BE2C (cell line): ENCODE measurements at regions not wholly inside any gene's neighbourhood (a gene's known extent, or its start where the extent isn't known, plus 50 kb on each side); places are given as distances from the start of the nearest gene placed in this dataset.
"Not testable (repeated sequence)": the region's sequence is repeated elsewhere in the genome, so short reads cannot be mapped to it uniquely, and the experiment has no call there.

Experiments
- DNase-seq: peaks from one replicate; pipeline ENCODE4 v3.0.0-alpha.2; 2020
- H3K27me3 ChIP-seq: fragments of 250-450 bp; sonication (Bioruptor Pico); 2 replicates; pipeline ENCODE4 v1.5.1; 2020; ENCODE audit warnings: mild to moderate bottlenecking
- H3K36me3 ChIP-seq: fragments of 250-450 bp; sonication (Bioruptor Pico); 2 replicates; pipeline ENCODE4 v1.5.1; 2020; ENCODE audit warnings: mild to moderate bottlenecking
- H3K4me1 ChIP-seq: fragments of 250-450 bp; sonication (Bioruptor Pico); 2 replicates; pipeline ENCODE4 v1.5.1; 2020
- H3K4me3 ChIP-seq: 2 replicates; pipeline ENCODE4 v1.5.1; 2011; ENCODE audit warnings: low read depth, low read length
- H3K9me3 ChIP-seq: fragments of 250-450 bp; sonication (Bioruptor Pico); 2 replicates; pipeline ENCODE4 v1.5.1; 2020
- TF ChIP-seq, protein P1 (sequence below): IDR thresholded peaks from 2 replicates; pipeline ENCODE4 v1.5.1; 2012; ENCODE audit warnings: mild to moderate bottlenecking, low read depth, low read length

DNA sequence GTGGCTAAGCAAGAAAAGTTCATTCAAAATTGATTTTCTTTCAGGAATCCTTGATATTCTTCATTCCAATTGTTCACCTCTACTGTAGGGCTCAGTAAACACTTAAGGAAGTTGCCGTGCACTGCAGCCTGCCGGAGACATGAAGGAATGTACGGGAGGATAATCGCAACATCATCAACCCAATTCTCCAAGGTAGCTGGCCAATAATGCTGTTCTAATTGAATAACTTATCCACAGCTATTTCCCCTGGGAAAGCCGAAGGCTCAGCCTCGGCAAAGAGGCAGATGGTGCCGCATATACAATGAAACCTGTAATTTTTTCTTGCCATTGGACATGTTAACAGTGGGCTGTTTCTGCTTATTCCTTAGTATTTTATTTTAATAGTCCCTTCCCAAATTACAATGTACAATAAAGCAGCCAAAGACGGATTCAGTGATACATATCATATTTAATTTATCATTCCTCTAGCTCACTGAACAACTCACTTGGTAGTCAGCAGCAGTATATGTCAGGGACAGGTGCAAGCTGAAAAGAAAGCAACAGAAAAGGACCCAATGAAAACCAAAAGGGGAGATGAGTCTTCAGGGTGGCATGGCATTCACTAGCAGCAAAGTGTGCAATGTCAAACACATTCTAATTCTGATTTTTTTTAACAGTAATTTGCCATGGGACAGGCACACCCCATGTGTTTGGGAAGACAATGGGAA, 420.5 kb upstream of the KLF12 start:
- no peaks in the 10 kb centered on the region for H3K36me3 ChIP-seq
- no peaks in the 10 kb centered on the region for H3K9me3 ChIP-seq
- peak; percentile 71 for DNase-seq
- H3K4me1 ChIP-seq = peaks cover 35% of the 10 kb centered on the region
- no peaks in the 10 kb centered on the region for H3K27me3 ChIP-seq
- peak overlapping the region; percentile 21 for H3K4me3 ChIP-seq
- TF ChIP-seq, protein P1, sequence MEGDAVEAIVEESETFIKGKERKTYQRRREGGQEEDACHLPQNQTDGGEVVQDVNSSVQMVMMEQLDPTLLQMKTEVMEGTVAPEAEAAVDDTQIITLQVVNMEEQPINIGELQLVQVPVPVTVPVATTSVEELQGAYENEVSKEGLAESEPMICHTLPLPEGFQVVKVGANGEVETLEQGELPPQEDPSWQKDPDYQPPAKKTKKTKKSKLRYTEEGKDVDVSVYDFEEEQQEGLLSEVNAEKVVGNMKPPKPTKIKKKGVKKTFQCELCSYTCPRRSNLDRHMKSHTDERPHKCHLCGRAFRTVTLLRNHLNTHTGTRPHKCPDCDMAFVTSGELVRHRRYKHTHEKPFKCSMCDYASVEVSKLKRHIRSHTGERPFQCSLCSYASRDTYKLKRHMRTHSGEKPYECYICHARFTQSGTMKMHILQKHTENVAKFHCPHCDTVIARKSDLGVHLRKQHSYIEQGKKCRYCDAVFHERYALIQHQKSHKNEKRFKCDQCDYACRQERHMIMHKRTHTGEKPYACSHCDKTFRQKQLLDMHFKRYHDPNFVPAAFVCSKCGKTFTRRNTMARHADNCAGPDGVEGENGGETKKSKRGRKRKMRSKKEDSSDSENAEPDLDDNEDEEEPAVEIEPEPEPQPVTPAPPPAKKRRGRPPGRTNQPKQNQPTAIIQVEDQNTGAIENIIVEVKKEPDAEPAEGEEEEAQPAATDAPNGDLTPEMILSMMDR = peak; percentile 47

DNA sequence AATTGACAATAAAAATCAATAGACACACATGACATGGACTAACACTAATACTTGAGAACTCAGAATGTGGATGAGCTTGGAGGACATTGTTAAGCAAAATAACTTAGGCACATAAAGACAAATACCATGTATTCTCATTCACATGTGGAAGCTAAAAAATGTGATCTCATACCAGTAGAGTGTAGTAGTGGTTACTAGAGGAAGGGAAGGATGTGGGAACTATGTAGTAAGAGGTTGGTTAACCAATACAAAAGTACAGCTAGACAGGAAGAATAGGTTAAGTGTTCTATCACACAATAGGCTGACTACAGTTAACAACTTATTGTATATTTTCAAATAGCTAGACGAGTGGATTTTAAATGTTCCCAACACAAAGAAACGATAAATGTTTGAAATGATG, 415.8 kb upstream of the KLF12 start:
- no peak for DNase-seq
- TF ChIP-seq, protein P1 = no peak
- H3K4me3 ChIP-seq = no peak overlapping the region
- no peaks in the 10 kb centered on the region for H3K9me3 ChIP-seq
- no peaks in the 10 kb centered on the region for H3K36me3 ChIP-seq
- H3K27me3 ChIP-seq = no peaks in the 10 kb centered on the region
- H3K4me1 ChIP-seq = peaks cover 17% of the 10 kb centered on the region

DNA sequence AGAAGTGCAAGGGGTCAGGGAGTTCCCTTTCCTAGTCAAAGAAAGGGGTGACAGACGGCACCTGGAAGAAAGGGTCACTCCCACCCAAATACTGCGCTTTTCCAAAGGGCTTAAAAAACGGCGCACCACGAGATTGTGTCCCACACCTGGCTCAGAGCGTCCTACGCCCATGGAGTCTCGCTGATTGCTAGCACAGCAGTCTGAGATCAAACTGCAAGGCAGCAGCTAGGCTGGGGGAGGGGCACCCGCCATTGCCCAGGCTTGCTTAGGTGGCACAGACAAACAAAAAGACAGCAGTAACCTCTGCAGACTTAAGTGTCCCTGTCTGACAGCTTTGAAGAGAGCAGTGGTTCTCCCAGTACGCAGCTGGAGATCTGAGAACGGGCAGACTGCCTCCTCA, 402.4 kb upstream of the KLF12 start:
- H3K9me3 ChIP-seq, H3K4me3 ChIP-seq, DNase-seq, H3K36me3 ChIP-seq, H3K4me1 ChIP-seq, H3K27me3 ChIP-seq: not testable (repeated sequence)

DNA sequence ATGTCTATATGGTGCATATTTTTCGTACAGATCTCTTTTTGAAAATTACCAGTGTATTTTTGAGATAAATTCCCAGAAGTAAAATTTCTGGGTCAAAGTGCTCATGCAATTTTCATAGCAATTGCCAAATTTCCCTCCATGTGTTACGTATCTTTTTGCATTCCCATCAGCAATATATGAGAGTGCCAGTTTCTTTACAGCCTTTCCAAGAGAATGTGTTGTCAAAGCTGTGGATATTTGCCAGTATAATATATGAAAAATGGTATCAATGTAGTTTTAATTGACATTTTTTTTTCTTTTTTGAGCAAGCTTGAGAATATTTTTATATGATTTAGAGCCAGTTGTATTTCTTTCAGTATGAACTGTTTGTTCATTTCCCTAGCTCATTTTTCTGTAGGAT, 399.0 kb upstream of the KLF12 start:
- Histone ChIP-seq H3K36me3 (no peaks in the 10 kb centered on the region), H3K4me1 (no peaks in the 10 kb centered on the region), H3K4me3 (no peak overlapping the region), H3K27me3 (no peaks in the 10 kb centered on the region), H3K9me3 (no peaks in the 10 kb centered on the region)
- TF ChIP-seq, protein P1 = no peak
- no peak for DNase-seq

DNA sequence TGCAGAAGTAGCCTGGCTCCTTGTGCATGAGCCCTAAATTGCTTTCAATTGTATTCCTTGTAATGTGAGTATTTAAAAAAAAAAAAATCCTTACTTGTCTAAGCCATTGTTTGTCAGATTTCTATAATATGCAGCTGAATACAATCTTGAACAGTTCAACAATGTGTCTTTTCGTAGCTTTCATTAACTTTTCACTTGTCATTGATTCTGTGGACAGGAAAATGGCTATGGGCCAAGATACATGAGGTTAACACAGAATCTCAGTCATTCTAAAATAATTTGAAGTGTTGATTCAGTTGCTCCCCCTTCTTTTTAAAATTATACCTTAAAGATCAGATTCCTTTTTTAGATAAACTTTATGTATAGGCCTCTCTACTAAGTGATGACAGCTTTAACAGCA, 395.8 kb upstream of the KLF12 start:
- DNase-seq = no peak
- Histone ChIP-seq H3K36me3 (no peaks in the 10 kb centered on the region), H3K4me3 (no peak overlapping the region), H3K9me3 (no peaks in the 10 kb centered on the region), H3K4me1 (no peaks in the 10 kb centered on the region), H3K27me3 (no peaks in the 10 kb centered on the region)
- TF ChIP-seq, protein P1 = no peak

DNA sequence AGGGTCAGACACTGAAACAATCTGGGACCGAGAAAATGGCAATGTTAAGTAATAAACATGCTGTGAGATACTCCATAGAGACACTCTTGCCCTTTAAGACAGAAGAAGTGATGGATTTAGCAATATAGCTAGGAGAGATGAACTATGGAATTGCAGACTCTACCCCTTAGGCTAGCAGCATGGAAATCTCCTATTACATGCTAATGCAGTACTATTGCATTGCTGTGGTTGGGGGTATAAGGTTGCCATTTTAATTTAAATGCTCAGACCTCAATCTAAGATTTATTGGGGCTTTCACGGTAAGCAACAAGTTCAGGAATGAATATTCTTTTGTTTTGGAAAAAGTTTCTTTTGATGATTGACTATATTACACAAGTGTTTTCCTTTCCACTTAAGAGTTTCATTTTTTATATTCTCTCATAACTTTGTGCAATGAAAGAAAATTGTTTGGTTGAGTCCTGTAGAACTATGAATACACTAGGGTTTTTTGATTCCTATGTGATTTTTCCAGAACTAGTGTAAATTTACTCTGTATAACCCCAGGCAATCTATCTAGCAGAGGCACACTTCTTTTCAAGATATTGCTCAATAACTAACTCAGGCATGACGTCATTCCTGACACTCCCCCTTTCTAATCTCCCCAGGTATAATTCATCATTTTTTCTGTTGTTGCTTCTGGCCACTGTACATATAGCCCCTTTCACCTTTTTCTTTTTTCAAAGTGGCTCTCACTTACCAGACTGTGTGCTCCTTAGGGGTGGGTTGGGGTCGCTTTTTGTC, 394.7 kb upstream of the KLF12 start:
- Histone ChIP-seq H3K27me3 (no peaks in the 10 kb centered on the region), H3K36me3 (no peaks in the 10 kb centered on the region), H3K4me1 (no peaks in the 10 kb centered on the region), H3K9me3 (no peaks in the 10 kb centered on the region), H3K4me3 (no peak overlapping the region)
- TF ChIP-seq, protein P1 = no peak
- DNase-seq = no peak
